HepG2 (cell line): ENCODE measurements at regions not wholly inside any gene's neighbourhood (a gene's known extent, or its start where the extent isn't known, plus 50 kb on each side); places are given as distances from the start of the nearest gene placed in this dataset.

Source experiments
- ATAC-seq: fragments of 200-7000 bp; cut with Tn5 transposase; 3 replicates; pipeline ENCODE4 v1.9.1; 2020; ENCODE audit warnings: mild to moderate bottlenecking, moderate library complexity
- BruUV-seq: library from RNA; stranded (reverse); fragments of 400-500 nt; replicated peaks from 2 replicates; lab custom pipeline; 2021; lab: Mats Ljungman, UMichigan
- CTCF ChIA-PET: fragments of 300-600 bp; formaldehyde crosslinking; extraction: SDS; loops from one replicate; lab custom pipeline; 2021; ENCODE audit warnings: low total read pairs, inconsistent platforms, low intra/inter-chr PET ratio; lab: Yijun Ruan, JAX
- POLR2A ChIA-PET: fragments of 350-600 bp; sonication (Branson Sonifier 250); formaldehyde crosslinking; loops from one replicate; lab custom pipeline; 2020; ENCODE audit warnings: antibody characterized with exemption, inconsistent platforms; lab: Yijun Ruan, JAX
- DNase-seq: peaks from one replicate; pipeline ENCODE4 v3.0.0-alpha.2; 2015; ENCODE audit warnings: low spot score
- FAIRE-seq: peaks from 3 replicates; lab custom pipeline; 2011; peaks lifted over from hg19 to GRCh38; lab: Jason Lieb, UNC
- H2AFZ ChIP-seq: one replicate; pipeline ENCODE4 v1.6.1; 2011; ENCODE audit warnings: low read length, inconsistent platforms
- H3K27ac ChIP-seq: fragments of 300-600 bp; 3 replicates; pipeline ENCODE4 v1.8.0; 2011; ENCODE audit warnings: mixed run types, mild to moderate bottlenecking, mixed read lengths, low read length, inconsistent platforms; ENCODE audit not compliant: insufficient read depth; ENCODE audit errors: extremely low read length
- H3K27me3 ChIP-seq, 2 experiments: fragments of 200-600 bp in 1 of 2; 2 replicates in 1 of 2; 3 replicates in 1 of 2; pipeline versions ENCODE4 v1.6.0 to v1.8.0; 2011; ENCODE audit warnings: low read length in 2 of 2, mild to moderate bottlenecking in 2 of 2, moderate library complexity in 2 of 2, inconsistent platforms in 1 of 2; ENCODE audit not compliant: insufficient read depth in 2 of 2, control insufficient read depth in 1 of 2
- H3K36me3 ChIP-seq, 2 experiments: fragments of 200-600 bp in 1 of 2; replicated peaks in 1 of 2; 2 replicates in 1 of 2; 3 replicates in 1 of 2; pipeline versions ENCODE4 v1.5.1 to v1.8.0; 2011; ENCODE audit warnings: low read length in 2 of 2, inconsistent platforms in 1 of 2; ENCODE audit not compliant: insufficient read depth in 2 of 2, control insufficient read depth in 1 of 2
- H3K4me1 ChIP-seq: 2 replicates; pipeline ENCODE4 v1.5.1; 2012; ENCODE audit warnings: low read length, inconsistent platforms; ENCODE audit not compliant: insufficient read depth
- H3K4me2 ChIP-seq: 2 replicates; pipeline ENCODE4 v1.6.0; 2011; ENCODE audit warnings: low read depth, low read length, inconsistent platforms
- H3K4me3 ChIP-seq, 3 experiments: fragments of 200-600 bp in 1 of 3; sonication (generic), shearing (Covaris generic) in 1 of 3; replicated peaks in 1 of 3; 2 replicates each; pipeline ENCODE4 v1.5.1; 2011 to 2016; ENCODE audit warnings: low read length in 3 of 3, inconsistent platforms in 2 of 3, low read depth in 2 of 3, mild to moderate bottlenecking in 2 of 3, control low read depth in 1 of 3, mixed read lengths in 1 of 3; ENCODE audit not compliant: insufficient read depth in 1 of 3
- H3K79me2 ChIP-seq: one replicate; pipeline ENCODE4 v1.6.1; 2011; ENCODE audit warnings: low read length, inconsistent platforms; ENCODE audit not compliant: insufficient read depth
- H3K9ac ChIP-seq: 2 replicates; pipeline ENCODE4 v1.6.0; 2011; ENCODE audit warnings: mild to moderate bottlenecking, low read depth, low read length, inconsistent platforms; ENCODE audit not compliant: insufficient read depth
- H3K9me3 ChIP-seq: 2 replicates; pipeline ENCODE4 v1.5.1; 2012; ENCODE audit warnings: mild to moderate bottlenecking, low read length
- H4K20me1 ChIP-seq: 2 replicates; pipeline ENCODE4 v1.6.0; 2011; ENCODE audit warnings: inconsistent platforms, mild to moderate bottlenecking, low read length, moderate library complexity; ENCODE audit not compliant: insufficient read depth
- ATF7-NPFF ChIP-seq: sonication (generic); formaldehyde crosslinking; IDR thresholded peaks from 2 replicates; pipeline ENCODE4 v1.8.1; 2023; ENCODE audit warnings: mild to moderate bottlenecking, low read depth, missing genetic modification reagents, moderate library complexity
- HNF4A ChIP-seq: sonication (generic); formaldehyde crosslinking; IDR thresholded peaks from 2 replicates; pipeline ENCODE4 v1.4.0; 2020; ENCODE audit warnings: missing genetic modification reagents
- KDM5B ChIP-seq: sonication (generic); formaldehyde crosslinking; IDR thresholded peaks from 2 replicates; pipeline ENCODE4 v1.4.0; 2020; ENCODE audit warnings: missing genetic modification reagents, mild to moderate bottlenecking, borderline replicate concordance
- MED13 ChIP-seq: sonication (generic); formaldehyde crosslinking; IDR thresholded peaks from 2 replicates; pipeline ENCODE4 v1.5.0; 2020; ENCODE audit warnings: missing genetic modification reagents
- MYC ChIP-seq: sonication (generic); formaldehyde crosslinking; IDR thresholded peaks from 2 replicates; pipeline ENCODE4 v1.9.0; 2021; ENCODE audit warnings: missing genetic modification reagents, borderline replicate concordance
- PRDM15 ChIP-seq: sonication (generic); formaldehyde crosslinking; IDR thresholded peaks from 2 replicates; pipeline ENCODE4 v1.4.0; 2020; ENCODE audit warnings: missing genetic modification reagents
- SRSF4 ChIP-seq: fragments of 200-400 bp; formaldehyde crosslinking; IDR thresholded peaks from one replicate; pipeline ENCODE4 v1.6.1; 2018; ENCODE audit warnings: mild to moderate bottlenecking, low read depth, low read length, moderate library complexity; ENCODE audit not compliant: poor library complexity, severe bottlenecking
- ZNF441 ChIP-seq: sonication (generic); formaldehyde crosslinking; IDR thresholded peaks from 2 replicates; pipeline ENCODE4 v1.7.0; 2021; ENCODE audit warnings: missing genetic modification reagents, borderline replicate concordance
- WGBS: methylation state at CpG from one replicate; pipeline ENCODE4 v1.1.6; 2017; ENCODE audit warnings: low lambda C conversion rate; 5-methylcytosine and 5-hydroxymethylcytosine counted together
- in situ Hi-C: cut with HindIII; loops from 2 replicates; pipeline ENCODE4 v1.10.0; 2017; ENCODE audit warnings: low pct_unique_long_range_greater_than_20kb; ENCODE audit not compliant: extremely low pct_ligation_motif_present
- intact Hi-C: fragments of 100-400 bp; cut with micrococcal nuclease; formaldehyde crosslinking; loops from one replicate; pipeline ENCODE4 v1.10.0; 2022; ENCODE audit not compliant: unreplicated experiment

DNA sequence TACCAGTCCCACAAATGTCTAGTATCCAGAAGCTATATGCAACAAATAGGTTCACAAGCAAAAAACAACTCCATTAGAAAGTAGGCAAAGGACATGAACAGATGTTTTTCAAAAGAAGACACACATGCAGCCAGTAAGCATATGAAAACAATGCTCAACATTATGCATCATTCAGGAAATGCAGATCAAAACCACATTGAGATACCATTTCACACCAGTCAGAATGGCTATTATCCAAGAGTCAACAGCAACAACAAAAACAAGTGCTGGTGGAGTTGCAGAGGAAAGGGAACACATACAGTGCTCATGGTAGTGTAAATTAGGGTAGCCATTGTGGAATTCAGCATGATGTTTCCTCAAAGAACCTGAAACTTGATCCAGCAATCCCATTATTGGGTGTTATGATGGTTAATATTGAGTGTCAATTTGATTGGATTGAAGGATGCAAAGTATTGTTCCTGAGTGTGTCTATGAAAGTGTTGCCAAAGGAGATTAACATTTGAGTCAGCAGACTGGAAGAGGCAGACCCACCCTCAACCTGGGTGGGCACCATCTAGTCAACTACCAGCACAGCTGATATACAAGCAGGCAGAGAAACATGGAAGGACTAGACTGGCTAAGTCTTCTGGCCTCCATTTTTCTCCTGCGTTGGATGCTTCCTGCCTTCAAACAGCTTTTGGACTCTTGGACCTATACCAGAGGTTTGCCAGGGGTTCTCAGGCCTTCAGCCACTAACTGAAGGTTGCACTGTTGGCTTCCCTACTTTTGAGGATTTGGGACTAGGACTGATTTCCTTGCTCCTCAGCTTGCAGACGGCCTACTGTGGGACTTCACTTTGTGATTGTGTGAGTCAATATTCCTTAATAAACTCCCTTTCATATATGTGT lies 218.4 kb upstream of the SEMA3D start:
- intact Hi-C loops = no loop called here
- Histone ChIP-seq H3K4me2 (no peak overlapping the region), H3K27ac (no peak overlapping the region), H3K4me1 (no peaks in the 10 kb centered on the region), H3K9ac (no peak overlapping the region), H4K20me1 (no peaks in the 10 kb centered on the region), H3K79me2 (no peaks in the 10 kb centered on the region), H3K9me3 (no peaks in the 10 kb centered on the region), H3K36me3 (no peaks in the 10 kb centered on the region), H3K4me3 (no peak overlapping the region), H3K27me3 (no peaks in the 10 kb centered on the region), H2AFZ (no peak overlapping the region)
- CTCF ChIA-PET = no interaction called here
- BruUV-seq = no TSS peak
- TF ChIP-seq MYC (CRISPR knock-in tag) (no peak), SRSF4 (no peak), ZNF441 (CRISPR knock-in tag) (no peak), ATF7-NPFF (CRISPR knock-in tag) (no peak), HNF4A (CRISPR knock-in tag) (peak; percentile 30; the same call in 1 of the 2 replicates), MED13 (CRISPR knock-in tag) (no peak), KDM5B (no peak), PRDM15 (CRISPR knock-in tag) (no peak)
- POLR2A ChIA-PET = no interaction called here
- FAIRE-seq = no peak
- in situ Hi-C loops = no loop called here
- no peak for DNase-seq
- ATAC-seq = peak; percentile 50; the same call in 2 of the 3 replicates
- 0% methylated on average over 2 of the region's 2 CpGs for WGBS
